ENCODE measurements at regions not wholly inside any gene's neighbourhood (a gene's known extent, or its start where the extent isn't known, plus 50 kb on each side); places are given as distances from the start of the nearest gene placed in this dataset.

GRCh38 chr20:41818369-41818768, 200.2 kb upstream of the CHD6 start:
- TF ChIP-seq CTCF (conservative IDR thresholded peaks at IDR 0.05) (no peak), ZFX (IDR thresholded peaks at IDR 0.05) (no peak)

All from C4-2B (cell line).